K562 (cell line): ENCODE measurements at regions not wholly inside any gene's neighbourhood (a gene's known extent, or its start where the extent isn't known, plus 50 kb on each side); places are given as distances from the start of the nearest gene placed in this dataset.

Experiments used
- ATAC-seq: fragments of 200-7000 bp; cut with Tn5 transposase; 3 replicates; pipeline ENCODE4 v1.9.1; 2020; ENCODE audit warnings: moderate library complexity
- BruUV-seq: library from RNA; stranded (reverse); fragments of 400-500 nt; replicated peaks from 2 replicates; lab custom pipeline; 2021; lab: Mats Ljungman, UMichigan
- CTCF ChIA-PET: fragments of 300-600 bp; formaldehyde crosslinking; extraction: SDS; loops from one replicate; lab custom pipeline; 2021; ENCODE audit warnings: low intra/inter-chr PET ratio; lab: Yijun Ruan, JAX
- POLR2A ChIA-PET: fragments of 300-600, 350-650 bp; sonication (Branson Sonifier 250); formaldehyde crosslinking; extraction: SDS; loops from one replicate; lab custom pipeline; 2021; ENCODE audit warnings: antibody characterized with exemption, inconsistent platforms; lab: Yijun Ruan, JAX
- DNase-seq, 4 experiments: peaks; one replicate each; pipeline versions ENCODE4 v3.0.0 to v3.0.0-alpha.2; 2011 to 2018; ENCODE audit warnings: low spot score in 3 of 4, mixed read lengths in 3 of 4; ENCODE audit errors: extremely low read depth in 1 of 4
- FAIRE-seq: peaks from 2 replicates; lab custom pipeline; 2011; peaks lifted over from hg19 to GRCh38; lab: Jason Lieb, UNC
- H2AFZ ChIP-seq: 2 replicates; pipeline ENCODE4 v1.6.0; 2011; ENCODE audit warnings: low read depth, low read length, control low read depth, inconsistent platforms
- H3K27ac ChIP-seq: fragments of 200-600 bp; 3 replicates; pipeline ENCODE4 v1.8.0; 2011; ENCODE audit warnings: low read depth, mild to moderate bottlenecking, control low read depth, inconsistent platforms, low read length, moderate library complexity, mixed read lengths; ENCODE audit errors: extremely low read depth
- H3K27me3 ChIP-seq, 2 experiments: fragments of 300-600 bp in 1 of 2; 2 replicates in 1 of 2; 3 replicates in 1 of 2; pipeline versions ENCODE4 v1.6.0 to v1.8.0; 2011; ENCODE audit warnings: inconsistent platforms in 2 of 2, low read length in 2 of 2, mild to moderate bottlenecking in 1 of 2, mixed read lengths in 1 of 2, moderate library complexity in 1 of 2; ENCODE audit not compliant: control insufficient read depth in 2 of 2, insufficient read depth in 2 of 2
- H3K36me3 ChIP-seq: fragments of 300-600 bp; 3 replicates; pipeline ENCODE4 v1.8.0; 2011; ENCODE audit warnings: mild to moderate bottlenecking, low read length, inconsistent platforms; ENCODE audit not compliant: control insufficient read depth, insufficient read depth
- H3K4me1 ChIP-seq, 2 experiments: fragments of 200-600 bp in 1 of 2; replicated peaks in 1 of 2; 2 replicates in 1 of 2; 3 replicates in 1 of 2; pipeline versions ENCODE4 v1.5.1 to v1.8.0; 2011; ENCODE audit warnings: inconsistent platforms in 2 of 2, low read length in 2 of 2, mild to moderate bottlenecking in 1 of 2, mixed read lengths in 1 of 2, moderate library complexity in 1 of 2; ENCODE audit not compliant: control insufficient read depth in 2 of 2, insufficient read depth in 2 of 2
- H3K4me2 ChIP-seq: 2 replicates; pipeline ENCODE4 v1.6.1; 2011; ENCODE audit warnings: low read length, control low read depth, inconsistent platforms, mixed read lengths; ENCODE audit not compliant: insufficient read depth
- H3K4me3 ChIP-seq: fragments of 200-600 bp; sonication (generic), shearing (Covaris generic); 2 replicates; pipeline ENCODE4 v1.5.1; 2016; ENCODE audit warnings: control low read depth, inconsistent platforms
- H3K79me2 ChIP-seq: fragments of 200-600 bp; 3 replicates; pipeline ENCODE4 v1.8.0; 2011; ENCODE audit warnings: low read length, inconsistent platforms; ENCODE audit not compliant: control insufficient read depth, insufficient read depth
- H3K9ac ChIP-seq, 2 experiments: 2 replicates each; pipeline versions ENCODE4 v1.6.0 to v1.6.1; 2011; ENCODE audit warnings: low read depth in 2 of 2, low read length in 2 of 2, control low read depth in 1 of 2, inconsistent platforms in 1 of 2, mild to moderate bottlenecking in 1 of 2, mixed read lengths in 1 of 2; ENCODE audit not compliant: insufficient read depth in 1 of 2
- H3K9me1 ChIP-seq: one replicate; pipeline ENCODE4 v1.6.0; 2011; ENCODE audit warnings: inconsistent platforms, mild to moderate bottlenecking, low read length, moderate library complexity; ENCODE audit not compliant: control insufficient read depth, insufficient read depth
- H3K9me3 ChIP-seq: replicated peaks from 2 replicates; pipeline ENCODE4 v1.5.1; 2011; ENCODE audit warnings: low read depth, low read length, inconsistent platforms; ENCODE audit not compliant: control insufficient read depth, insufficient read depth
- H4K20me1 ChIP-seq: replicated peaks from 2 replicates; pipeline ENCODE4 v1.6.1; 2011; ENCODE audit warnings: low read length, inconsistent platforms, mixed read lengths; ENCODE audit not compliant: control insufficient read depth, insufficient read depth
- CBFA2T3 ChIP-seq: fragments of 450-650 bp; IDR thresholded peaks from 2 replicates; pipeline ENCODE4 v1.6.1; 2017
- CHD4 ChIP-seq: fragments of 200-600 bp; sonication (generic); IDR thresholded peaks from 3 replicates; pipeline ENCODE4 v1.6.1; 2012; ENCODE audit warnings: low read depth, mild to moderate bottlenecking, mixed read lengths, low read length, inconsistent platforms; ENCODE audit not compliant: insufficient read depth, insufficient replicate concordance, poor library complexity, severe bottlenecking
- CTBP1 ChIP-seq: fragments of 450-650 bp; IDR thresholded peaks from 2 replicates; pipeline ENCODE4 v1.6.1; 2016; ENCODE audit warnings: borderline replicate concordance
- ELF4 ChIP-seq: fragments of 450-650 bp; formaldehyde crosslinking; IDR thresholded peaks from 2 replicates; pipeline ENCODE4 v1.4.0; 2022; ENCODE audit warnings: missing genetic modification characterization
- GABPB1 ChIP-seq: sonication (generic); formaldehyde crosslinking; IDR thresholded peaks from 2 replicates; pipeline ENCODE4 v1.8.0; 2022; ENCODE audit warnings: mild to moderate bottlenecking, missing genetic modification reagents
- KDM2B ChIP-seq: fragments of 250-450 bp; sonication (Bioruptor Pico); IDR thresholded peaks from 2 replicates; pipeline ENCODE4 v1.8.0; 2021; ENCODE audit warnings: mild to moderate bottlenecking, moderate library complexity
- MCM5 ChIP-seq: fragments of 450-650 bp; IDR thresholded peaks from 2 replicates; pipeline ENCODE4 v1.6.1; 2016; ENCODE audit warnings: low read depth
- NCOA6 ChIP-seq: fragments of 450-650 bp; IDR thresholded peaks from 2 replicates; pipeline ENCODE4 v1.6.1; 2017; ENCODE audit warnings: mild to moderate bottlenecking
- NR2C1 ChIP-seq, 2 experiments: fragments of 450-650 bp; IDR thresholded peaks; 2 replicates each; pipeline ENCODE4 v1.6.1; 2017; ENCODE audit warnings: mild to moderate bottlenecking in 2 of 2, antibody characterized with exemption in 1 of 2, inconsistent platforms in 1 of 2, missing compliant biosample characterization in 1 of 2, missing genetic modification characterization in 1 of 2
- NRF1 ChIP-seq, 2 experiments: fragments of 450-650 bp; IDR thresholded peaks in 1 of 2; conservative IDR thresholded peaks in 1 of 2; 2 replicates each; pipeline ENCODE4 v1.6.1; 2014; ENCODE audit warnings: mild to moderate bottlenecking in 2 of 2
- ZNF146 ChIP-seq: IDR thresholded peaks from one replicate; pipeline ENCODE4 v1.6.1; 2018; ENCODE audit warnings: missing compliant biosample characterization; ENCODE audit not compliant: unreplicated experiment
- ZNF184 ChIP-seq: sonication (generic); formaldehyde crosslinking; IDR thresholded peaks from 2 replicates; pipeline ENCODE4 v1.5.0; 2020; ENCODE audit warnings: missing genetic modification reagents
- ZNF830 ChIP-seq: fragments of 250-450 bp; sonication (Bioruptor Pico); IDR thresholded peaks from 2 replicates; pipeline ENCODE4 v1.5.0; 2021; ENCODE audit warnings: mild to moderate bottlenecking
- WGBS: fragments of 100-300 bp; shearing (Covaris generic); methylation state at CpG from one replicate; pipeline ENCODE4 v1.1.6; 2016; ENCODE audit warnings: low coverage, mixed read lengths; ENCODE audit not compliant: insufficient coverage; ENCODE audit errors: missing lambda C conversion rate; 5-methylcytosine and 5-hydroxymethylcytosine counted together
- in situ Hi-C: fragments of 300-500 bp; cut with MboI; formaldehyde crosslinking; loops from 4 replicates; pipeline ENCODE4 v1.15.0; 2018; ENCODE audit warnings: inconsistent platforms, mixed read lengths
- intact Hi-C: fragments of 100-400 bp; cut with micrococcal nuclease; formaldehyde crosslinking; loops from 2 replicates; pipeline ENCODE4 v1.14.2; 2022
- TF ChIP-seq, protein P1 (sequence below): sonication (generic); formaldehyde crosslinking; IDR thresholded peaks from 2 replicates; pipeline ENCODE4 v1.8.0; 2022; ENCODE audit warnings: mild to moderate bottlenecking, missing genetic modification reagents
- TF ChIP-seq, protein P2 (sequence below): sonication (generic); formaldehyde crosslinking; IDR thresholded peaks from 2 replicates; pipeline ENCODE4 v1.8.1; 2023; ENCODE audit warnings: mild to moderate bottlenecking, missing genetic modification reagents

- Histone ChIP-seq H3K9ac (no peak overlapping the region), H3K4me3 (no peak overlapping the region), H4K20me1 (no peaks in the 10 kb centered on the region), H3K36me3 (no peaks in the 10 kb centered on the region), H3K79me2 (no peaks in the 10 kb centered on the region), H3K27ac (no peak overlapping the region), H3K9me3 (no peaks in the 10 kb centered on the region), H3K27me3 (no peaks in the 10 kb centered on the region), H2AFZ (no peak overlapping the region), H3K4me2 (no peak overlapping the region), H3K4me1 (peaks cover 0 to 10% of the 10 kb centered on the region in 2 experiments; a peak in 2 of 5 replicates), H3K9me1 (no peaks in the 10 kb centered on the region)
- 41% methylated on average over 4 of the region's 4 CpGs for WGBS
- DNase-seq (no peak), FAIRE-seq (no peak), ATAC-seq (no peak)
- ChIA-PET POLR2A (no interaction called here), CTCF (no interaction called here)
- BruUV-seq, result no TSS peak
- in situ Hi-C loops (no loop called here), intact Hi-C loops (no loop called here)
- TF ChIP-seq, protein P1, sequence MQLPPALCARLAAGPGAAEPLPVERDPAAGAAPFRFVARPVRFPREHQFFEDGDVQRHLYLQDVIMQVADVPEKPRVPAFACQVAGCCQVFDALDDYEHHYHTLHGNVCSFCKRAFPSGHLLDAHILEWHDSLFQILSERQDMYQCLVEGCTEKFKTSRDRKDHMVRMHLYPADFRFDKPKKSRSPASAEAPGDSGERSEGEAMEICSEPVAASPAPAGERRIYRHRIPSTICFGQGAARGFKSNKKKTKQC (CRISPR knock-in tag), result no peak
- TF ChIP-seq CHD4 (no peak), GABPB1 (CRISPR knock-in tag) (no peak), ZNF184 (no peak), ZNF146 (CRISPR knock-in tag) (no peak), NR2C1 (IDR thresholded peaks at IDR 0.05) (no peak), NR2C1 (tag; IDR thresholded peaks at IDR 0.05) (no peak), NCOA6 (no peak), NRF1 (conservative IDR thresholded peaks at IDR 0.05 in 1 of 2, IDR thresholded peaks at IDR 0.05 in 1 of 2) (no peak), CBFA2T3 (no peak), ELF4 (CRISPR knock-in tag) (no peak), ZNF830 (no peak), MCM5 (no peak), CTBP1 (no peak), KDM2B (CRISPR knock-in tag) (no peak)
- TF ChIP-seq, protein P2, sequence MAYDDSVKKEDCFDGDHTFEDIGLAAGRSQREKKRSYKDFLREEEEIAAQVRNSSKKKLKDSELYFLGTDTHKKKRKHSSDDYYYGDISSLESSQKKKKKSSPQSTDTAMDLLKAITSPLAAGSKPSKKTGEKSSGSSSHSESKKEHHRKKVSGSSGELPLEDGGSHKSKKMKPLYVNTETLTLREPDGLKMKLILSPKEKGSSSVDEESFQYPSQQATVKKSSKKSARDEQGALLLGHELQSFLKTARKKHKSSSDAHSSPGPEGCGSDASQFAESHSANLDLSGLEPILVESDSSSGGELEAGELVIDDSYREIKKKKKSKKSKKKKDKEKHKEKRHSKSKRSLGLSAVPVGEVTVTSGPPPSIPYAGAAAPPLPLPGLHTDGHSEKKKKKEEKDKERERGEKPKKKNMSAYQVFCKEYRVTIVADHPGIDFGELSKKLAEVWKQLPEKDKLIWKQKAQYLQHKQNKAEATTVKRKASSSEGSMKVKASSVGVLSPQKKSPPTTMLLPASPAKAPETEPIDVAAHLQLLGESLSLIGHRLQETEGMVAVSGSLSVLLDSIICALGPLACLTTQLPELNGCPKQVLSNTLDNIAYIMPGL (CRISPR knock-in tag), result no peak
Measured at GRCh38 chrX:10842646-10843045, 222.3 kb upstream of the MID1 start.
